ENCODE measurements at regions not wholly inside any gene's neighbourhood (a gene's known extent, or its start where the extent isn't known, plus 50 kb on each side); places are given as distances from the start of the nearest gene placed in this dataset.

DNA sequence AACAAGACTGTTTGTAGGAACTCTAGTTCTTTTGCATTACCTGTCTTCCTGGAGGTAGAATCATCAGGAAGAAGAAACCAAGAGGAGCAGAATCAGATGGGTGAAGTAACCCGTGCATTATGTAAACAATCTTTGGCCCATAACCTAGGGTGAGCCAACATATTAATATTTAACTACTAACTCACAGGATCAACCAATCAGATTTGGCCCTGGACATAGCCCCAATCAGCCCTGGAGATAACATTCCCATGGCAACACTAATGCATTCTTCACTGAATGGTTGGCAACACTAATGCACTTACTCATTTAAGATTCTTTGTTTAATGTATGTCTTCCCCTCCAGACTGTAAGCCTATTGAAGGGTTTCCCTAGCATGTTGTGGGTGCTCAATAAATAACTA lies 72.0 kb upstream of the CTAGE1 start:
- TF ChIP-seq POLR2A (IDR thresholded peaks at IDR 0.05; ENCODE audit: borderline replicate concordance, extremely low read depth, insufficient read depth, insufficient read length) (no peak), POLR2AphosphoS5 (IDR thresholded peaks at IDR 0.05; ENCODE audit: low read depth, low read length) (no peak), JUND (IDR thresholded peaks at IDR 0.05) (no peak), EZH2phosphoT487 (IDR thresholded peaks at IDR 0.05; ENCODE audit: borderline replicate concordance) (no peak)
- TF ChIP-seq, protein P1, sequence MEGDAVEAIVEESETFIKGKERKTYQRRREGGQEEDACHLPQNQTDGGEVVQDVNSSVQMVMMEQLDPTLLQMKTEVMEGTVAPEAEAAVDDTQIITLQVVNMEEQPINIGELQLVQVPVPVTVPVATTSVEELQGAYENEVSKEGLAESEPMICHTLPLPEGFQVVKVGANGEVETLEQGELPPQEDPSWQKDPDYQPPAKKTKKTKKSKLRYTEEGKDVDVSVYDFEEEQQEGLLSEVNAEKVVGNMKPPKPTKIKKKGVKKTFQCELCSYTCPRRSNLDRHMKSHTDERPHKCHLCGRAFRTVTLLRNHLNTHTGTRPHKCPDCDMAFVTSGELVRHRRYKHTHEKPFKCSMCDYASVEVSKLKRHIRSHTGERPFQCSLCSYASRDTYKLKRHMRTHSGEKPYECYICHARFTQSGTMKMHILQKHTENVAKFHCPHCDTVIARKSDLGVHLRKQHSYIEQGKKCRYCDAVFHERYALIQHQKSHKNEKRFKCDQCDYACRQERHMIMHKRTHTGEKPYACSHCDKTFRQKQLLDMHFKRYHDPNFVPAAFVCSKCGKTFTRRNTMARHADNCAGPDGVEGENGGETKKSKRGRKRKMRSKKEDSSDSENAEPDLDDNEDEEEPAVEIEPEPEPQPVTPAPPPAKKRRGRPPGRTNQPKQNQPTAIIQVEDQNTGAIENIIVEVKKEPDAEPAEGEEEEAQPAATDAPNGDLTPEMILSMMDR (IDR thresholded peaks at IDR 0.05 in 2 of 3, conservative IDR thresholded peaks at IDR 0.05 in 1 of 3; ENCODE audit: borderline replicate concordance in 1 of 3, insufficient read depth in 1 of 3, low read depth in 2 of 3, low read length in 2 of 3): no peak
- TF ChIP-seq, protein P2, sequence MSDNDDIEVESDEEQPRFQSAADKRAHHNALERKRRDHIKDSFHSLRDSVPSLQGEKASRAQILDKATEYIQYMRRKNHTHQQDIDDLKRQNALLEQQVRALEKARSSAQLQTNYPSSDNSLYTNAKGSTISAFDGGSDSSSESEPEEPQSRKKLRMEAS (IDR thresholded peaks at IDR 0.05): no peak

Data from HCT116 (cell line).